Thyroid gland (tissue), 4 donors: ENCODE measurements at regions not wholly inside any gene's neighbourhood (a gene's known extent, or its start where the extent isn't known, plus 50 kb on each side); places are given as distances from the start of the nearest gene placed in this dataset.

Experiments used
- DNase-seq, 2 donors: peaks; one replicate each; pipeline ENCODE4 v3.0.0-alpha.2; 2019
- H3K27ac ChIP-seq, 3 donors: fragments of 200-600 bp; sonication (generic); 1 replicate in 2 of 3; 2 replicates in 1 of 3; pipeline ENCODE4 v1.5.1; 2016 to 2019; ENCODE audit warnings: mild to moderate bottlenecking in 1 of 3, moderate library complexity in 1 of 3
- H3K27me3 ChIP-seq: fragments of 200-600 bp; sonication (generic); one replicate; pipeline ENCODE4 v1.5.1; 2019
- H3K36me3 ChIP-seq, 2 donors: fragments of 200-600 bp; sonication (generic); one replicate each; pipeline ENCODE4 v1.5.1; 2016 to 2019
- H3K4me1 ChIP-seq, 2 donors: fragments of 200-600 bp; sonication (generic); one replicate each; pipeline ENCODE4 v1.5.1; 2017 to 2019
- H3K4me3 ChIP-seq, 3 donors: fragments of 200-600 bp; sonication (generic); replicated peaks in 1 of 3; 1 replicate in 2 of 3; 2 replicates in 1 of 3; pipeline ENCODE4 v1.5.1; 2016; ENCODE audit warnings: mild to moderate bottlenecking in 1 of 3
- H3K9me3 ChIP-seq: fragments of 200-600 bp; sonication (generic); one replicate; pipeline ENCODE4 v1.5.1; 2017
- POLR2A ChIP-seq, 2 donors: fragments of 450-650 bp; IDR thresholded peaks; one replicate each; pipeline ENCODE4 v1.6.1; 2017; ENCODE audit warnings: antibody characterized with exemption in 2 of 2, mild to moderate bottlenecking in 2 of 2, moderate library complexity in 1 of 2
- WGBS, 2 donors: methylation state at CpG; one replicate each; pipeline ENCODE4 v1.1.5; 2017; 5-methylcytosine and 5-hydroxymethylcytosine counted together
- intact Hi-C: fragments of 100-400 bp; cut with DNase I; formaldehyde crosslinking; loops from one replicate; pipeline ENCODE4 v1.15.1; 2023
- TF ChIP-seq, protein P1 (sequence below), 6 experiments: fragments of 200-600 bp in 3 of 6; fragments of 450-650 bp in 3 of 6; sonication (generic) in 3 of 6; IDR thresholded peaks; one replicate each; pipeline ENCODE4 v1.5.1; 2016 to 2019; ENCODE audit warnings: antibody characterized with exemption in 6 of 6, mild to moderate bottlenecking in 2 of 6, inconsistent platforms in 1 of 6, moderate library complexity in 1 of 6

DNA sequence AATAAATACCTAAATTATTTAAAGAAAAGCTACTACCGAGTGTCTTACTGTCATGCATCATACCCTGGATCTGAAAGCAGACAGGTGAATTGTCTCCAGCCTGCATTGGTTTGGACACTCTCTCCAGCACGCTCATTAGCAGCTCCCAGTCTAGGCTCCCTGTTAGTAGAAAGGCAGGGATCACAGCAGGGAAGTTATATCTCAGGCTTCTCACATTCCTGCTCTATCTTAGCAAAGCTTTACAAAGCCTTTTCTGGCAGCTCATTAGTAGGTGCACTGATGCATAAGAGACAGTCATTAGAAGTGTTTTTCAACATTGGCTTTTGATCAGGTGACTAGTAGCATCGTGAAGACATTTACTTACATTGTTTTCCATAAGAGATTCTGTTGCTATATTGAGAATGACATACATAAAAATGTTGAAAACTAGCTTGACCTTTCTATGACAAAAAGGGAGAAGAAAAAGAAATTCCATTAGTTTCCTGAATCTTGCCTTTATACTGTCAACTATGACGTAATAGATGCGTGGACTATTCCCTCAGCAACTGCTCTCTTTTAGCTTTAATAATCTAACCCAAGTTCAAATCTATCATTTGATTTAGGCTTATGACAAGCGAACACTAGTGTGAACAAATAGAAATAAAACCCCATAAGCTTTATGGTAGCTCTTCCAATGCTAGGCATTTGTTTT is 408.7 kb upstream of the KCNH7 start:
- H3K36me3 ChIP-seq = no peaks in the 10 kb centered on the region
- H3K9me3 ChIP-seq = no peaks in the 10 kb centered on the region
- no peaks in the 10 kb centered on the region for H3K27me3 ChIP-seq
- H3K4me1 ChIP-seq = peaks cover 7 to 14% of the 10 kb centered on the region in 2 donors
- 52 to 55% methylated on average over 6 of the region's 6 CpGs for WGBS, 2 donors
- no peak for DNase-seq
- no peak overlapping the region for H3K27ac ChIP-seq
- TF ChIP-seq, protein P1, sequence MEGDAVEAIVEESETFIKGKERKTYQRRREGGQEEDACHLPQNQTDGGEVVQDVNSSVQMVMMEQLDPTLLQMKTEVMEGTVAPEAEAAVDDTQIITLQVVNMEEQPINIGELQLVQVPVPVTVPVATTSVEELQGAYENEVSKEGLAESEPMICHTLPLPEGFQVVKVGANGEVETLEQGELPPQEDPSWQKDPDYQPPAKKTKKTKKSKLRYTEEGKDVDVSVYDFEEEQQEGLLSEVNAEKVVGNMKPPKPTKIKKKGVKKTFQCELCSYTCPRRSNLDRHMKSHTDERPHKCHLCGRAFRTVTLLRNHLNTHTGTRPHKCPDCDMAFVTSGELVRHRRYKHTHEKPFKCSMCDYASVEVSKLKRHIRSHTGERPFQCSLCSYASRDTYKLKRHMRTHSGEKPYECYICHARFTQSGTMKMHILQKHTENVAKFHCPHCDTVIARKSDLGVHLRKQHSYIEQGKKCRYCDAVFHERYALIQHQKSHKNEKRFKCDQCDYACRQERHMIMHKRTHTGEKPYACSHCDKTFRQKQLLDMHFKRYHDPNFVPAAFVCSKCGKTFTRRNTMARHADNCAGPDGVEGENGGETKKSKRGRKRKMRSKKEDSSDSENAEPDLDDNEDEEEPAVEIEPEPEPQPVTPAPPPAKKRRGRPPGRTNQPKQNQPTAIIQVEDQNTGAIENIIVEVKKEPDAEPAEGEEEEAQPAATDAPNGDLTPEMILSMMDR (IDR thresholded peaks at IDR 0.05) = no peak
- no peak for TF ChIP-seq POLR2A (IDR thresholded peaks at IDR 0.05)
- intact Hi-C loops = no loop called here
- H3K4me3 ChIP-seq = no peak overlapping the region

DNA sequence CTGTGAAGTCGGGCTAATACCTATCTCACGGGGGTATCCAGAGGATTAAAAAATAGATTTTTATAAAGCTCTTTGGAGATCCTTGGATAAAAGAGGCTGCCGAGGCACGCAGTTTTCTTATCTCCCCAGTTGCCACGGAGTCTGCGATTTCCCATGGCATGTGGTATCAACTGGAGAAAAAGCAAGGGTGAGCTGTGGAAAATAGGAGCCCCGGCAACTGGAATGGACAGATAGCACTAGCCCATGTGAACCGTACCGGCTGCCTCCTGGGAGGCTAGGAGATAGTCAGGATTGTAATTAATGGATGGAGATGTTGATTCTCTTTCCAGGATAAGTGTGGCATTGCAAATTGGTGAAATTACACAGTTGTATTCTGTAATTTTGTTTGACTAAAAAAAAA is 407.6 kb upstream of the KCNH7 start:
- no peak for DNase-seq
- H3K9me3 ChIP-seq = no peaks in the 10 kb centered on the region
- peaks cover 7 to 14% of the 10 kb centered on the region in 2 donors for H3K4me1 ChIP-seq
- no peak overlapping the region for H3K27ac ChIP-seq
- WGBS, 2 donors = 83% methylated on average over 9 of the region's 9 CpGs
- no peaks in the 10 kb centered on the region for H3K27me3 ChIP-seq
- no peak overlapping the region for H3K4me3 ChIP-seq
- TF ChIP-seq, protein P1 (IDR thresholded peaks at IDR 0.05) = no peak
- no peak for TF ChIP-seq POLR2A (IDR thresholded peaks at IDR 0.05)
- H3K36me3 ChIP-seq = no peaks in the 10 kb centered on the region
- intact Hi-C loops = no loop called here

DNA sequence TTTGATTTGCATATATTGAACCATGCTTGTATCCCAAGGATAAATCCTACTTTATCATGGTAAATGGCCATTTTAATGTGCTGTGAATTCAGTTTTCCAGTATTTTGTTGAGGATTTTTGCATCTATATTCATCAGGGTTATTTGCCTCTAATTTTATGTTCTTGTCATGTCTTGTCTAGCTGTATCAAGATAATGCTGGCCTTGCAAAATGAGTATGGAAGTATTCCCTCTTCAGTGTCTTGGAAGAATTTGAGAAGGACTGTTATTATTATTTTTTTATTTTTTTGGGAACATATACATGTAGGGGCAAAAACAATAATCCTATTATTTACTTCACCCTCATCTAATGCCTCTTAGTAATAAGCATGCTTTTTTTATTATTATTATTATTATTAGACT is 398.0 kb upstream of the KCNH7 start:
- no peaks in the 10 kb centered on the region for H3K9me3 ChIP-seq
- intact Hi-C loops = no loop called here
- no peak overlapping the region for H3K4me3 ChIP-seq
- no peak for DNase-seq
- H3K4me1 ChIP-seq = no peaks in the 10 kb centered on the region
- H3K27ac ChIP-seq = no peak overlapping the region
- H3K36me3 ChIP-seq = no peaks in the 10 kb centered on the region
- no peaks in the 10 kb centered on the region for H3K27me3 ChIP-seq
- TF ChIP-seq POLR2A (IDR thresholded peaks at IDR 0.05) = no peak
- TF ChIP-seq, protein P1 (IDR thresholded peaks at IDR 0.05) = no peak

DNA sequence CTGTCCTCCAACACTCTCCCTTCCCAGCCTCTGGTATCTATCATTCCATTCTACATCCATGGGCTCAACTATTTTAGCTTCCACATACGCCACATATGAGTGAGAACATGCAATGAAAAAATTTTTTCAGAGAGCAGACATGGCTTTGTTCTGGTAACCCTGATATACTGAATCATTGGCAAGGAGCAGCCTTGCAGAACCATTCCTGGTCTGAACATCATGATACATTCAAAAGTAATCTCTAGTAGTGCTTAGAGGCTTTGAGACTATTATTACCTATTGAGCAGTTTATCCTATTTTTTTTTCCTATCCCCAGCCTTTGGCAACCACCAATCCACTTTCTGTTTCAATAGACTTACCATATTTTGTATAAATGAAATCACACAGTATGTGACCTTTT is 393.1 kb upstream of the KCNH7 start:
- Histone ChIP-seq H3K4me3 (no peak overlapping the region), H3K4me1 (no peaks in the 10 kb centered on the region), H3K36me3 (no peaks in the 10 kb centered on the region), H3K27me3 (no peaks in the 10 kb centered on the region), H3K9me3 (no peaks in the 10 kb centered on the region), H3K27ac (no peak overlapping the region)
- no peak for TF ChIP-seq POLR2A (IDR thresholded peaks at IDR 0.05)
- TF ChIP-seq, protein P1 (IDR thresholded peaks at IDR 0.05) = no peak
- DNase-seq = no peak
- intact Hi-C loops = no loop called here
- 93 to 96% methylated on average over 1 of the region's 1 CpG for WGBS, 2 donors

GRCh38 chr2:163213661-163214081 is 375.1 kb upstream of the KCNH7 start:
- Histone ChIP-seq H3K4me1 (no peaks in the 10 kb centered on the region), H3K27ac (no peak overlapping the region), H3K27me3 (no peaks in the 10 kb centered on the region), H3K4me3 (no peak overlapping the region), H3K36me3 (no peaks in the 10 kb centered on the region), H3K9me3 (no peaks in the 10 kb centered on the region)
- WGBS, 2 donors = 87 to 90% methylated on average over 3 of the region's 3 CpGs
- no peak for DNase-seq
- intact Hi-C loops = no loop called here
- TF ChIP-seq, protein P1 (IDR thresholded peaks at IDR 0.05) = no peak
- TF ChIP-seq POLR2A (IDR thresholded peaks at IDR 0.05) = no peak
